ENCODE measurements at regions not wholly inside any gene's neighbourhood (a gene's known extent, or its start where the extent isn't known, plus 50 kb on each side); places are given as distances from the start of the nearest gene placed in this dataset.

- in situ Hi-C loops (cut with MboI; ENCODE audit: low pct_ligation_motif_present in 1 of 4, low pct_unique_long_range_greater_than_20kb in 1 of 4, low sequenced_read_pairs in 3 of 4) = no loop called here
- H3K27me3 ChIP-seq = no peaks in the 10 kb centered on the region
- no peak for TF ChIP-seq EP300 (IDR thresholded peaks at IDR 0.05; ENCODE audit: low read depth)
- no peak for TF ChIP-seq POLR2AphosphoS5 (IDR thresholded peaks at IDR 0.05)
- no peak for TF ChIP-seq CTCF (IDR thresholded peaks at IDR 0.05)
- no peak for TF ChIP-seq POLR2A (IDR thresholded peaks at IDR 0.05)
- no peaks in the 10 kb centered on the region for H3K4me1 ChIP-seq
- intact Hi-C loops (cut with DNase I; ENCODE audit: low total_unique reads) = no loop called here
- no peaks in the 10 kb centered on the region for H3K36me3 ChIP-seq
- WGBS, 2 donors (ENCODE audit: low coverage in 1 of 2) = 79 to 84% methylated on average over 3 of the region's 3 CpGs
- no peak for DNase-seq
- H3K4me3 ChIP-seq = no peak overlapping the region
- H3K27ac ChIP-seq = no peak overlapping the region
- H3K9me3 ChIP-seq = no peaks in the 10 kb centered on the region
Measured at GRCh38 chr4:20044966-20045365, 206.7 kb upstream of the SLIT2 start.

DNA sequence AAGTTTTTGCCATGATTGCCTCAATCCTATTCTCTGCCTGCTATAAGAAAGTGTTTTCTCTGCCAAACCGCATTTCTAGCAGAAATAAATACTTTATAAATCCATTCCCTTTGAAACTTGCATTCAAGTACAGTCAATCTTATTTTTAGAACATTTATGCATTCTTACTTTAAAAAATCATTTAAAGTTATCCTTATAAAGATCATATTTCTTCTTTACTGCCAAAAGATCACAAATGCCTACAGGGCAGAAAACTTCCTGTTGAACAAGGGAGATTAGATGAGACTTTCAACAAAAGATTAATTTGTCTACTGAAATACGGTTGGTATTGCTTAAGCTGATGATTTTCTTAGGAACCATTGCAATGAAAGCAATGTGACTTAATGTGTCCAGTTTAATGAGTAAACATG lies 207.2 kb upstream of the SLIT2 start:
- no peaks in the 10 kb centered on the region for H3K4me1 ChIP-seq
- in situ Hi-C loops (cut with MboI; ENCODE audit: low pct_ligation_motif_present in 1 of 4, low pct_unique_long_range_greater_than_20kb in 1 of 4, low sequenced_read_pairs in 3 of 4) (no loop called here), intact Hi-C loops (cut with DNase I; ENCODE audit: low total_unique reads) (no loop called here)
- 65 to 70% methylated on average over 2 of the region's 2 CpGs for WGBS, 2 donors (ENCODE audit: low coverage in 1 of 2)
- no peaks in the 10 kb centered on the region for H3K36me3 ChIP-seq
- no peak for DNase-seq
- H3K9me3 ChIP-seq = no peaks in the 10 kb centered on the region
- H3K27me3 ChIP-seq = no peaks in the 10 kb centered on the region
- H3K27ac ChIP-seq = no peak overlapping the region
- TF ChIP-seq CTCF (IDR thresholded peaks at IDR 0.05) (no peak), EP300 (IDR thresholded peaks at IDR 0.05; ENCODE audit: low read depth) (no peak), POLR2A (IDR thresholded peaks at IDR 0.05) (no peak), POLR2AphosphoS5 (IDR thresholded peaks at IDR 0.05) (no peak)
- H3K4me3 ChIP-seq = no peak overlapping the region

DNA sequence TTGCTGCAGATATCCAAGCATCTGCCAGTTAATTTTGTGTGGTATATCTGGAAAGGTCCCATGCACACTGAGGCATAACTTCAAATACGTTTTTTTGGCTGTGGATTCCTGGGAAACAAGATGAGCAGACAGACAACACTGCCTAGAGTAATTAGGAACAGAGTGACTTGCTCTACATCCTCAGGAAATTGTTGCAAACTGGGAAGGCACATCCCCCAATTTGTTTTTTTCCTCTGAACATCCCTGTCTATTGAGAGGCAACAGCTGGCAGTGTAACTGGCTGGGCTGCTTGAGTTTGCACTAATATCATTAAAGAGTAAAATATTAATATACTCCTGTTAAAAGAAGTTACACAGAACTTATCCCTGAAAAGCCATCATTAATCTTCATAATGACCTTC lies 207.7 kb upstream of the SLIT2 start:
- H3K4me3 ChIP-seq = no peak overlapping the region
- no peaks in the 10 kb centered on the region for H3K36me3 ChIP-seq
- no peaks in the 10 kb centered on the region for H3K9me3 ChIP-seq
- H3K4me1 ChIP-seq = no peaks in the 10 kb centered on the region
- no peak for DNase-seq
- 43 to 61% methylated on average over 1 of the region's 1 CpG for WGBS, 2 donors (ENCODE audit: low coverage in 1 of 2)
- H3K27ac ChIP-seq = no peak overlapping the region
- no peaks in the 10 kb centered on the region for H3K27me3 ChIP-seq
- TF ChIP-seq CTCF (IDR thresholded peaks at IDR 0.05) = no peak
- TF ChIP-seq POLR2AphosphoS5 (IDR thresholded peaks at IDR 0.05) = no peak
- no peak for TF ChIP-seq EP300 (IDR thresholded peaks at IDR 0.05; ENCODE audit: low read depth)
- TF ChIP-seq POLR2A (IDR thresholded peaks at IDR 0.05) = no peak
- in situ Hi-C loops (cut with MboI; ENCODE audit: low pct_ligation_motif_present in 1 of 4, low pct_unique_long_range_greater_than_20kb in 1 of 4, low sequenced_read_pairs in 3 of 4) = no loop called here
- intact Hi-C loops (cut with DNase I; ENCODE audit: low total_unique reads) = no loop called here

DNA sequence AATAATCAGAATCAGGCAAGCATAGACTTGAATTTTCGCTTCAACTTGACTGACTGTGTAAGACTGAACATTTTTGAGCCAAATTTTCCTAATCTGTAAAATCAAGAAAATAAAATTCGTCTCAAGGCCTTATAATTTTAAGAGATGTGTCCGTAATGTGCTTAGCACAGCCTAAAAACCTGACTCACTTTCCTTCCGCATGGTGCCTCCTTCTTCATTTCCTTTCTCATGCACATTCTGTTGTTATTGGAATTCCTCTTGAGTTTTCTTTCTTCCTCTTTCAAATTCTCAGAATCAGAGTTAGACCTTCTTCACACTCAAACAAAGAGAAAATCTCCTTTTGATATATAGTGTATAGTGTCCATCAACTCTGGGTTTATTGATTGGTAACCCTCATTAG lies 208.9 kb upstream of the SLIT2 start:
- in situ Hi-C loops (cut with MboI; ENCODE audit: low pct_ligation_motif_present in 1 of 4, low pct_unique_long_range_greater_than_20kb in 1 of 4, low sequenced_read_pairs in 3 of 4) = no loop called here
- no peaks in the 10 kb centered on the region for H3K27me3 ChIP-seq
- intact Hi-C loops (cut with DNase I; ENCODE audit: low total_unique reads) = no loop called here
- no peak overlapping the region for H3K27ac ChIP-seq
- TF ChIP-seq EP300 (IDR thresholded peaks at IDR 0.05; ENCODE audit: low read depth) (no peak), POLR2AphosphoS5 (IDR thresholded peaks at IDR 0.05) (no peak), CTCF (IDR thresholded peaks at IDR 0.05) (no peak), POLR2A (IDR thresholded peaks at IDR 0.05) (no peak)
- H3K36me3 ChIP-seq = no peaks in the 10 kb centered on the region
- H3K9me3 ChIP-seq = no peaks in the 10 kb centered on the region
- H3K4me1 ChIP-seq = no peaks in the 10 kb centered on the region
- no peak overlapping the region for H3K4me3 ChIP-seq
- no peak for DNase-seq
- 65 to 82% methylated on average over 4 of the region's 4 CpGs for whole genome bisulfite sequencing, 2 donors (ENCODE audit: low coverage in 1 of 2)

Measured in transverse colon (tissue), 4 donors.